Caco-2 (cell line): ENCODE measurements at regions not wholly inside any gene's neighbourhood (a gene's known extent, or its start where the extent isn't known, plus 50 kb on each side); places are given as distances from the start of the nearest gene placed in this dataset.

Experiments
- BruUV-seq: library from RNA; stranded (reverse); fragments of 400-500 nt; replicated peaks from 2 replicates; lab custom pipeline; 2021; lab: Mats Ljungman, UMichigan
- CTCF ChIA-PET: fragments of 300-600 bp; sonication (Branson Sonifier 250); formaldehyde crosslinking; loops from one replicate; lab custom pipeline; 2022; ENCODE audit warnings: antibody characterized with exemption; lab: Charles Lee
- POLR2A ChIA-PET: fragments of 300-600 bp; sonication (Branson Sonifier 250); formaldehyde crosslinking; loops from one replicate; lab custom pipeline; 2022; ENCODE audit warnings: antibody characterized with exemption; lab: Charles Lee
- DNase-seq, 2 experiments: peaks; one replicate each; pipeline versions ENCODE4 v3.0.0 to v3.0.0-alpha.2; 2020 to 2022
- H3K27me3 ChIP-seq: replicated peaks from 2 replicates; pipeline ENCODE4 v1.6.0; 2011; ENCODE audit warnings: low read length; ENCODE audit not compliant: control insufficient read depth, insufficient read depth
- H3K36me3 ChIP-seq: 2 replicates; pipeline ENCODE4 v1.5.1; 2011; ENCODE audit warnings: low read length; ENCODE audit not compliant: control insufficient read depth, insufficient read depth
- H3K4me1 ChIP-seq: fragments of 250-450 bp; sonication (Bioruptor Pico); 2 replicates; pipeline ENCODE4 v1.5.1; 2020; ENCODE audit warnings: mild to moderate bottlenecking
- H3K4me3 ChIP-seq: 2 replicates; pipeline ENCODE4 v1.5.1; 2011; ENCODE audit warnings: low read depth, mild to moderate bottlenecking, control low read depth, low read length
- H3K9me3 ChIP-seq: fragments of 250-450 bp; sonication (Bioruptor Pico); 2 replicates; pipeline ENCODE4 v1.5.1; 2020; ENCODE audit warnings: mild to moderate bottlenecking, moderate library complexity
- H3K27ac Mint-ChIP-seq: one replicate; pipeline ENCODE4 v1.8.0; 2022; ENCODE audit warnings: mixed read lengths; ENCODE audit not compliant: unreplicated experiment
- H3K27me3 Mint-ChIP-seq: one replicate; pipeline ENCODE4 v1.8.0; 2022; ENCODE audit warnings: mixed read lengths; ENCODE audit not compliant: insufficient read depth, unreplicated experiment
- H3K36me3 Mint-ChIP-seq: one replicate; pipeline ENCODE4 v1.8.0; 2022; ENCODE audit warnings: mild to moderate bottlenecking, mixed read lengths; ENCODE audit not compliant: insufficient read depth, unreplicated experiment
- H3K4me1 Mint-ChIP-seq: one replicate; pipeline ENCODE4 v1.8.0; 2022; ENCODE audit warnings: low read depth, mixed read lengths; ENCODE audit not compliant: unreplicated experiment
- H3K4me3 Mint-ChIP-seq: one replicate; pipeline ENCODE4 v1.8.0; 2022; ENCODE audit warnings: mild to moderate bottlenecking, moderate library complexity, mixed read lengths; ENCODE audit not compliant: unreplicated experiment
- H3K9me3 Mint-ChIP-seq: one replicate; pipeline ENCODE4 v1.8.0; 2022; ENCODE audit warnings: mixed read lengths; ENCODE audit not compliant: unreplicated experiment
- intact Hi-C: fragments of 100-400 bp; cut with micrococcal nuclease; formaldehyde crosslinking; loops from one replicate; pipeline ENCODE4 v1.10.0; 2022; ENCODE audit not compliant: unreplicated experiment
- TF ChIP-seq, protein P1 (sequence below), 2 experiments: fragments of 200-600 bp in 1 of 2; IDR thresholded peaks; 1 replicate in 1 of 2; 2 replicates in 1 of 2; pipeline versions ENCODE4 v1.5.1 to v1.8.0; 2011 to 2022; ENCODE audit warnings: antibody characterized with exemption in 1 of 2, control low read depth in 1 of 2, inconsistent platforms in 1 of 2, low read depth in 1 of 2, low read length in 1 of 2, mild to moderate bottlenecking in 1 of 2, moderate library complexity in 1 of 2; ENCODE audit not compliant: insufficient read depth in 1 of 2, severe bottlenecking in 1 of 2, unreplicated experiment in 1 of 2

DNA sequence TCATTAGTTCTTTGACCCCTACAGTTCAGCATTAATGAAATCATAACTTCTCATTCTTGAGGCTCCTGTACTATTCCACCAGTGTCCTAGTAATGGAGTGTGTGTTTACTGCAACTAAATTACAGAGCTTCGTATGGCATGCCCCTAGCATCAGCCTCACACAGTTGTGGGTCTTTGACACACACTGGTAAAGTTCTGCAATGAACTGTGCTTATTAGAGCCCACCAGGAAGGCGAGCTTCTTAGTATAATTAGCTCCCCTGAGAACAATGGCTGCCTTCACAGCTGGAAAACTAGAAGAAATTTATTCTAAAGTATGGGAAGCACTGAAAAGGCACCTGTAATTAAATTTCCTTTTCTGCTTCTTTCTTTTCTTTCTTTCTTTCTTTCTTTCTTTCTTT lies 251.1 kb upstream of the RGS18 start:
- no peaks in the 10 kb centered on the region for H3K27me3 Mint-ChIP-seq
- H3K27me3 ChIP-seq = no peaks in the 10 kb centered on the region
- H3K4me3 ChIP-seq = no peak overlapping the region
- H3K36me3 Mint-ChIP-seq = no peaks in the 10 kb centered on the region
- CTCF ChIA-PET = no interaction called here
- peaks cover 7% of the 10 kb centered on the region for H3K4me1 Mint-ChIP-seq
- no peak overlapping the region for H3K27ac Mint-ChIP-seq
- peaks cover 29% of the 10 kb centered on the region for H3K9me3 Mint-ChIP-seq
- no TSS peak for BruUV-seq
- no peaks in the 10 kb centered on the region for H3K36me3 ChIP-seq
- no peaks in the 10 kb centered on the region; the same call in 1 of the 2 replicates for H3K9me3 ChIP-seq
- POLR2A ChIA-PET = no interaction called here
- TF ChIP-seq, protein P1, sequence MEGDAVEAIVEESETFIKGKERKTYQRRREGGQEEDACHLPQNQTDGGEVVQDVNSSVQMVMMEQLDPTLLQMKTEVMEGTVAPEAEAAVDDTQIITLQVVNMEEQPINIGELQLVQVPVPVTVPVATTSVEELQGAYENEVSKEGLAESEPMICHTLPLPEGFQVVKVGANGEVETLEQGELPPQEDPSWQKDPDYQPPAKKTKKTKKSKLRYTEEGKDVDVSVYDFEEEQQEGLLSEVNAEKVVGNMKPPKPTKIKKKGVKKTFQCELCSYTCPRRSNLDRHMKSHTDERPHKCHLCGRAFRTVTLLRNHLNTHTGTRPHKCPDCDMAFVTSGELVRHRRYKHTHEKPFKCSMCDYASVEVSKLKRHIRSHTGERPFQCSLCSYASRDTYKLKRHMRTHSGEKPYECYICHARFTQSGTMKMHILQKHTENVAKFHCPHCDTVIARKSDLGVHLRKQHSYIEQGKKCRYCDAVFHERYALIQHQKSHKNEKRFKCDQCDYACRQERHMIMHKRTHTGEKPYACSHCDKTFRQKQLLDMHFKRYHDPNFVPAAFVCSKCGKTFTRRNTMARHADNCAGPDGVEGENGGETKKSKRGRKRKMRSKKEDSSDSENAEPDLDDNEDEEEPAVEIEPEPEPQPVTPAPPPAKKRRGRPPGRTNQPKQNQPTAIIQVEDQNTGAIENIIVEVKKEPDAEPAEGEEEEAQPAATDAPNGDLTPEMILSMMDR (IDR thresholded peaks at IDR 0.05; ENCODE audit: insufficient read depth in 1 of 2, low read depth in 1 of 2, low read length in 1 of 2, severe bottlenecking in 1 of 2, unreplicated experiment in 1 of 2) = no peak
- intact Hi-C loops = no loop called here
- no peak for DNase-seq
- H3K4me1 ChIP-seq = 0 out of 2 replicates have a peak, but pooled peaks cover 4% of the 10 kb centered on the region
- H3K4me3 Mint-ChIP-seq = no peak overlapping the region

DNA sequence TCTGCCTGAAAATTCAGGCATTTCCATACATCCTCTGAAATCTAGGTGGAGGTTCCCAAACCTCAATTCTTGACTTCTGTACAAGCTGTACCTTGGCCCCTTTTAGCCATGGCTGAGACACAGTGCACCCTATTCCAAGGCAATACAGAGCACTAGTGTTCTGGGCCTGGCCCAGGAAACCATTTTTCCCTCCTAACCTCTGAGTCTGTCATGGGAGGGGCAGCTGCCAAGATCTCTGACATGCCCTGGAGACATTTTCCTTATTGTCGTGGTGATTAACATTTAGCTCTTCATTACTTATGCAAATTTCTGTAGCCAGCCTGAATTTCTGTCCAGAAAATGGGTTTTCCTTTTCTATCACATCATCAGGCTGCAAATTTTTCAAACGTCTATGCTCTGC lies 248.0 kb upstream of the RGS18 start:
- TF ChIP-seq, protein P1 (IDR thresholded peaks at IDR 0.05; ENCODE audit: insufficient read depth in 1 of 2, low read depth in 1 of 2, low read length in 1 of 2, severe bottlenecking in 1 of 2, unreplicated experiment in 1 of 2) = no peak
- peaks cover 31% of the 10 kb centered on the region for H3K9me3 Mint-ChIP-seq
- no peaks in the 10 kb centered on the region; the same call in 1 of the 2 replicates for H3K9me3 ChIP-seq
- ChIA-PET CTCF (no interaction called here), POLR2A (no interaction called here)
- peaks cover 16% of the 10 kb centered on the region; the same call in 1 of the 2 replicates for H3K4me1 ChIP-seq
- DNase-seq = no peak
- H3K27ac Mint-ChIP-seq = no peak overlapping the region
- no peaks in the 10 kb centered on the region for H3K36me3 Mint-ChIP-seq
- H3K27me3 Mint-ChIP-seq = no peaks in the 10 kb centered on the region
- peaks cover 19% of the 10 kb centered on the region for H3K4me1 Mint-ChIP-seq
- no peak overlapping the region for H3K4me3 Mint-ChIP-seq
- intact Hi-C loops = no loop called here
- BruUV-seq = no TSS peak
- no peak overlapping the region for H3K4me3 ChIP-seq
- no peaks in the 10 kb centered on the region for H3K27me3 ChIP-seq
- no peaks in the 10 kb centered on the region for H3K36me3 ChIP-seq

DNA sequence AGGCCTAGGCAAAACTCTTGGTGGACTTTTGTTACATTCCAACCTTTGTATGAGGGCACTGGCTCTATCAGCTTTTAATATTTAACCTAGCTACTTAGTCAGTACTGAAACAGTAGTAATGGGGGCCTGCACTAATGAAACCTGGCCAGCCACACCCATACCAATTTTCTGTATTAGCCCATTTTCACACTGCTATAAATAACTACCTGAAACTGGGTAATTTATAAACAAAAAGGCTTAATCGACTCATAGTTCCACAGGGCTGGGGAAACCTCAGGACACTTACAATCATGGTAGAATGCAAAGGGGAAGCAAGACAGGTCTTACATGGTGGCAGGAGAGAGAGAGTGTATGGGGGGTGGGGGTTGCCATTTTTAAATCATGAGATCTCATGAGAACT lies 245.7 kb upstream of the RGS18 start:
- H3K9me3 Mint-ChIP-seq = peaks cover 29% of the 10 kb centered on the region
- CTCF ChIA-PET = no interaction called here
- Histone ChIP-seq H3K4me1 (peaks cover 16% of the 10 kb centered on the region; the same call in 1 of the 2 replicates), H3K9me3 (no peaks in the 10 kb centered on the region; the same call in 1 of the 2 replicates), H3K4me3 (no peak overlapping the region), H3K36me3 (no peaks in the 10 kb centered on the region), H3K27me3 (no peaks in the 10 kb centered on the region)
- no peaks in the 10 kb centered on the region for H3K36me3 Mint-ChIP-seq
- peaks cover 19% of the 10 kb centered on the region for H3K4me1 Mint-ChIP-seq
- no peak for DNase-seq
- H3K27ac Mint-ChIP-seq = no peak overlapping the region
- no TSS peak for BruUV-seq
- intact Hi-C loops = no loop called here
- POLR2A ChIA-PET = interaction anchor here (0.6 kb wide), 1 partner anchor 1064 kb away, joined by 4 read pairs; no protein-coding TSS in a partner anchor
- H3K4me3 Mint-ChIP-seq = no peak overlapping the region
- TF ChIP-seq, protein P1 (IDR thresholded peaks at IDR 0.05; ENCODE audit: insufficient read depth in 1 of 2, low read depth in 1 of 2, low read length in 1 of 2, severe bottlenecking in 1 of 2, unreplicated experiment in 1 of 2) = no peak
- H3K27me3 Mint-ChIP-seq = no peaks in the 10 kb centered on the region
